ENCODE measurements at regions not wholly inside any gene's neighbourhood (a gene's known extent, or its start where the extent isn't known, plus 50 kb on each side); places are given as distances from the start of the nearest gene placed in this dataset.

- no peak overlapping the region for H3K4me3 ChIP-seq
- no peaks in the 10 kb centered on the region for H3K36me3 ChIP-seq
- 83 to 86% methylated on average over 6 of the region's 6 CpGs for WGBS, 2 donors
- H3K9me3 ChIP-seq: no peaks in the 10 kb centered on the region
- no peak for ATAC-seq
- H3K27ac ChIP-seq: no peak overlapping the region
- no peak for DNase-seq
- peaks cover 0 to 86% (median 58%) of the 10 kb centered on the region in 7 donors for H3K27me3 ChIP-seq
- no peak for TF ChIP-seq CTCF (IDR thresholded peaks at IDR 0.05)
- H3K4me1 ChIP-seq: no peaks in the 10 kb centered on the region
- intact Hi-C loops (cut with DNase I): loop anchor here in 1 of 10 donors (5.0 kb wide), 1 partner anchor 354 kb away; no protein-coding TSS in a partner anchor
These were observed 75.7 kb upstream of the LHX1 start for GRCh38 chr17:36861531-36861930.

- H3K27me3 ChIP-seq: peaks cover 0 to 85% (median 57%) of the 10 kb centered on the region in 7 donors
- no peak for ATAC-seq
- WGBS, 2 donors: 42 to 44% methylated on average over 14 of the region's 14 CpGs
These were observed 75.0 kb upstream of the LHX1 start for GRCh38 chr17:36862116-36862920.

GRCh38 chr17:36863131-36863530 lies 74.1 kb upstream of the LHX1 start:
- Histone ChIP-seq H3K27ac (no peak overlapping the region), H3K9me3 (no peaks in the 10 kb centered on the region), H3K4me3 (no peak overlapping the region), H3K27me3 (peaks cover 0 to 85% (median 54%) of the 10 kb centered on the region in 7 donors), H3K4me1 (no peaks in the 10 kb centered on the region), H3K36me3 (no peaks in the 10 kb centered on the region)
- WGBS, 2 donors: 67 to 74% methylated on average over 6 of the region's 6 CpGs
- no peak for ATAC-seq
- no peak for DNase-seq
- intact Hi-C loops (cut with DNase I): loop anchor here in 1 of 10 donors (5.0 kb wide), 1 partner anchor 356 kb away; no protein-coding TSS in a partner anchor
- TF ChIP-seq CTCF (IDR thresholded peaks at IDR 0.05): no peak

More at GRCh38 chr17:36862116-36862920, 75.0 kb upstream of the LHX1 start:
- TF ChIP-seq CTCF (IDR thresholded peaks at IDR 0.05): no peak
- Histone ChIP-seq H3K9me3 (no peaks in the 10 kb centered on the region), H3K27ac (no peak overlapping the region), H3K4me3 (no peak overlapping the region), H3K36me3 (no peaks in the 10 kb centered on the region), H3K4me1 (no peaks in the 10 kb centered on the region)
- DNase-seq: no peak
- intact Hi-C loops (cut with DNase I): loop anchor here in 1 of 10 donors (5.0 kb wide), 1 partner anchor 355 kb away; no protein-coding TSS in a partner anchor

DNA sequence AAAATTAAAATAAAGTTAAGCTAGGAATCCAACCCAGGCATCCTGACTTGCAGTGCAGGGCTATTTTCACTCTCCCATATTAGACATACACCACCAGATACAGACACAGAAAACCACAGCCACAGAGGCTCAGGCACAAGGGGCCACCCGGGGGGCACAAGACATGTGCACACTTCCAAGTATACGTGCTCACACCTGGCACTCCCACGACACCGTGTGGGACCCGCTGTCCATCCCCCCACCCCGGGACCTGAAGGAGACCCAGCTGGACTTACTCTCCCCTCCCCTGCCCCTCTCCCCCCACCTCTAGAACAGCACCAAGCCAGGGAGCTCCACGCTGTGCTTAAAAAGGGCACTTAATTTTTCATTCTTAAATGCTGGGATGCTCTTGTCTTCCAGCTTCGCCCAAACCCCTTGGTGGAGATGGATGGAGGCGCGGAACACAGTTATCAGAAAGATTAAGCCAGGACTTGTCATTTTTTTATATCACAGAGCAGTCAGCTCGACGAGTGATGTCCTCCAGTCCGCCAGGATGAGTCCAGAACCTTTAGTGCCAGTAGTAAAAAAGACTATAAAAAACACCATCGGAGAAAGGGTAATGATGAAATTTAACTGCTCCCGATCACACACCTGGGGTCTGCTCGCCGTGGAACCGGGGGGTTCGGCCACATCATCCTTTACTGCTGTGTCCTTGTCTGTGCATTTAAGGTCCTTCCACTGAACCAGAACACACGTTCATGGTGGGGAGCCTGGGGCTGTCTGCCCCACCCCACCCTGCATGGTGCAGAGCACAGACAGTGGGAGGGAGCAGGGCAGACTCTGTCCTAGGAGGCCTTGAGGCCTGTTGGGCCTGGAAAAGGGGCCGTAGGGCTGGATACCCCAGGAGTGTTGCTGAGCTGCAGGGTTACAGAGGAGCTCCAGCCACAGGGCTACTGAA lies 73.3 kb upstream of the LHX1 start:
- WGBS, 2 donors: 60 to 65% methylated on average over 21 of the region's 21 CpGs
- intact Hi-C loops (cut with DNase I): loop anchor here in 1 of 10 donors (5.0 kb wide), 1 partner anchor 357 kb away; no protein-coding TSS in a partner anchor
- Histone ChIP-seq H3K27ac (no peak overlapping the region), H3K4me1 (no peaks in the 10 kb centered on the region), H3K9me3 (no peaks in the 10 kb centered on the region), H3K36me3 (no peaks in the 10 kb centered on the region), H3K27me3 (peaks cover 0 to 85% (median 57%) of the 10 kb centered on the region in 7 donors), H3K4me3 (no peak overlapping the region)
- DNase-seq: no peak
- no peak for ATAC-seq
- TF ChIP-seq CTCF (IDR thresholded peaks at IDR 0.05): no peak
